ENCODE measurements at regions not wholly inside any gene's neighbourhood (a gene's known extent, or its start where the extent isn't known, plus 50 kb on each side); places are given as distances from the start of the nearest gene placed in this dataset.

DNA sequence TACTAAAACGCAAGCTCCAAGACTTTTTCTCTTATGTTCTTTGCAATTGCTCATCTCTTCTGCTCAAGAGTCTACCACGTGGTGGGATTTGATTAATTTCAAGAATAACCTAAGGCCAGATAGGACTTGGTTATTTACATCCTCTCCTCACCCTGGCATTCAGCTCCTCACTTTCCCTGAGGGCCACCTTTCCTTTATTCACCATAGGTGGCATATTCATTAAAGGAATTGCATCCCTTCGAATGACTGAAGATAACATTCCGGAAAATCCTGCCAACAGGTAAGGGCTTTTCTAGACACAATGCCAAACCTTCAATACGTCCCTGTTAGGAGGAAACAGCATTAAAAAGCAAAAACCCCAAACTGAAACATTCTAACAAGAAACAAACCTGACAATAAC is 220.0 kb upstream of the KBTBD8 start:
- TF ChIP-seq, protein P1, sequence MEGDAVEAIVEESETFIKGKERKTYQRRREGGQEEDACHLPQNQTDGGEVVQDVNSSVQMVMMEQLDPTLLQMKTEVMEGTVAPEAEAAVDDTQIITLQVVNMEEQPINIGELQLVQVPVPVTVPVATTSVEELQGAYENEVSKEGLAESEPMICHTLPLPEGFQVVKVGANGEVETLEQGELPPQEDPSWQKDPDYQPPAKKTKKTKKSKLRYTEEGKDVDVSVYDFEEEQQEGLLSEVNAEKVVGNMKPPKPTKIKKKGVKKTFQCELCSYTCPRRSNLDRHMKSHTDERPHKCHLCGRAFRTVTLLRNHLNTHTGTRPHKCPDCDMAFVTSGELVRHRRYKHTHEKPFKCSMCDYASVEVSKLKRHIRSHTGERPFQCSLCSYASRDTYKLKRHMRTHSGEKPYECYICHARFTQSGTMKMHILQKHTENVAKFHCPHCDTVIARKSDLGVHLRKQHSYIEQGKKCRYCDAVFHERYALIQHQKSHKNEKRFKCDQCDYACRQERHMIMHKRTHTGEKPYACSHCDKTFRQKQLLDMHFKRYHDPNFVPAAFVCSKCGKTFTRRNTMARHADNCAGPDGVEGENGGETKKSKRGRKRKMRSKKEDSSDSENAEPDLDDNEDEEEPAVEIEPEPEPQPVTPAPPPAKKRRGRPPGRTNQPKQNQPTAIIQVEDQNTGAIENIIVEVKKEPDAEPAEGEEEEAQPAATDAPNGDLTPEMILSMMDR (conservative IDR thresholded peaks at IDR 0.05; ENCODE audit: low read length) = no peak
- TF ChIP-seq EZH2phosphoT487 (IDR thresholded peaks at IDR 0.05; ENCODE audit: borderline replicate concordance, low read depth, low read length) = no peak
